GM12874 (cell line): ENCODE measurements at regions not wholly inside any gene's neighbourhood (a gene's known extent, or its start where the extent isn't known, plus 50 kb on each side); places are given as distances from the start of the nearest gene placed in this dataset.

ENCODE experiments used
- TF ChIP-seq, protein P1 (sequence below): IDR thresholded peaks from 2 replicates; pipeline ENCODE4 v1.5.1; 2011; ENCODE audit warnings: low read depth, mild to moderate bottlenecking, control low read depth, low read length, moderate library complexity; ENCODE audit not compliant: insufficient read depth

DNA sequence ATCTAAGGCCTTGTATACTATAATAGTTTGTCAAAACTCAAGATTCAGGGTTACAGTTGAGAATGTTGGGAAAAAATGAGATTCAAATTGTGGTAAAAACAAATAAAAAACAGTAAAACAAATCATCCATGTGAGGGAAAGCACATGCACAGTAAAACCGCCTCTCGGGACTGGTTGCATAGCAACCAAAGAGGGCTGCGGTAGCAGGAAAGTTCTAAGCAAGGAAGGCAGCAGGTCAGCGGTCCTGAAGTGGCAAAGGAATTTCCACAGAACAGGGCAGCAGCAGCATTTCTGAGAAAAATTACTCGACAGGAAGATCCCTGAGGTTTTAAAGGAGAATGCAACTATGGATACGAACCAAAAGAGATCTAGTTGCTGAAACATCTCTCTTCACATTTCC, 93.7 kb downstream of the DYNAP start:
- TF ChIP-seq, protein P1, sequence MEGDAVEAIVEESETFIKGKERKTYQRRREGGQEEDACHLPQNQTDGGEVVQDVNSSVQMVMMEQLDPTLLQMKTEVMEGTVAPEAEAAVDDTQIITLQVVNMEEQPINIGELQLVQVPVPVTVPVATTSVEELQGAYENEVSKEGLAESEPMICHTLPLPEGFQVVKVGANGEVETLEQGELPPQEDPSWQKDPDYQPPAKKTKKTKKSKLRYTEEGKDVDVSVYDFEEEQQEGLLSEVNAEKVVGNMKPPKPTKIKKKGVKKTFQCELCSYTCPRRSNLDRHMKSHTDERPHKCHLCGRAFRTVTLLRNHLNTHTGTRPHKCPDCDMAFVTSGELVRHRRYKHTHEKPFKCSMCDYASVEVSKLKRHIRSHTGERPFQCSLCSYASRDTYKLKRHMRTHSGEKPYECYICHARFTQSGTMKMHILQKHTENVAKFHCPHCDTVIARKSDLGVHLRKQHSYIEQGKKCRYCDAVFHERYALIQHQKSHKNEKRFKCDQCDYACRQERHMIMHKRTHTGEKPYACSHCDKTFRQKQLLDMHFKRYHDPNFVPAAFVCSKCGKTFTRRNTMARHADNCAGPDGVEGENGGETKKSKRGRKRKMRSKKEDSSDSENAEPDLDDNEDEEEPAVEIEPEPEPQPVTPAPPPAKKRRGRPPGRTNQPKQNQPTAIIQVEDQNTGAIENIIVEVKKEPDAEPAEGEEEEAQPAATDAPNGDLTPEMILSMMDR: no peak

DNA sequence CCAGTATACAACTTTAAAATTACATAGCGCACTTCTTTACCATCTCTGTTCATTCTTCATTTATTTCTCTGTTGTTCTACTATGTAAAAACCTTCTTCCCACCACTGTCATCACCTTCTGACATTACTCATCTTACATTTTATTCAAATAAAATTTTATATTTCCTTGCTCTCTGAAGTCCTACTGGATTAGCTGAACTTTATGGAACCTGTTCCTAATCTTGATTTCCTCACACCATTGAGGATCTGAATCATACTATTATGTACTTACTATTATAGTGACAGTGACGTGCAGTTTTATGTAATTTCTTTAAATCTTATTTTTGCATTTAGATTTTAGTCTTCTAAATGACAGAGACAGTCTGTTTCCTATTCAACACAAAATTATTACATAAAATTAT, 98.3 kb downstream of the DYNAP start:
- TF ChIP-seq, protein P1: no peak

DNA sequence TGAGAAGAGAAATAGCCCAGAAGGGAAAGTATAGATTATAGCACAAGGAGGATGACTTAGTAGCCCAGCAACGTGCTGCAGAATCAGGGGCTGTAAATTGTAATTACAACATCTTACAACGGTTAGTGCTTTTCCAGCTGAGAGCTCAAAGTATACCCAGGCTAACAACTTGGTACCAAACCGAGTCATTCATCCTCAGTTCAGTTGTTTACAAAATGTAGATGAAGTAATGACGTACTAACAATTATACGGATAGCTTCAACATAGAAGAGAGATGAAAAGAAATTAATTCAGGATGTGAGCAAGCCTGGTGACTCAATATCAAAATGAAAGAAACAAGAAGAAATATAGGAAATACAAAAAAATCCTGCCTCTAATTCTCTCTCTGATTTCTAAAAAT, 99.2 kb downstream of the DYNAP start:
- TF ChIP-seq, protein P1: no peak

DNA sequence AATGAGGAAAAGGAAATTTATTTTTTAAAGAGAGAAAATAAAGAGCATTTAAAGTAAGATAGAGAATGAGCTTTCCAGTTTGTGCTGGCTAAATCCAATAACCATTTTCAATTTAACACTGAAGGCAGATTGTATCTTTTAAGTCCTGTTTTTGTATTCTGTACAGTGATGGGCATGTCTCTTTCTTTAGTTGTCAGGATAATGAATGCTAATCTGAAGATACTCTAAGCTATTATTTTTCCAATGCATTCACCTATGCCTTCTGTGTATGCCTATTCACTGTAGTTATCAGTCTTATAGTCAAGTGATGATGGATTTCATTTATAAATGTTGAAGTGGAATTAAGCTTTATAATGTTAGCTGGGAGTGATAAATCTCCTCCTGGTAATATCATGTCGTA, 101.4 kb downstream of the DYNAP start:
- TF ChIP-seq, protein P1: no peak

DNA sequence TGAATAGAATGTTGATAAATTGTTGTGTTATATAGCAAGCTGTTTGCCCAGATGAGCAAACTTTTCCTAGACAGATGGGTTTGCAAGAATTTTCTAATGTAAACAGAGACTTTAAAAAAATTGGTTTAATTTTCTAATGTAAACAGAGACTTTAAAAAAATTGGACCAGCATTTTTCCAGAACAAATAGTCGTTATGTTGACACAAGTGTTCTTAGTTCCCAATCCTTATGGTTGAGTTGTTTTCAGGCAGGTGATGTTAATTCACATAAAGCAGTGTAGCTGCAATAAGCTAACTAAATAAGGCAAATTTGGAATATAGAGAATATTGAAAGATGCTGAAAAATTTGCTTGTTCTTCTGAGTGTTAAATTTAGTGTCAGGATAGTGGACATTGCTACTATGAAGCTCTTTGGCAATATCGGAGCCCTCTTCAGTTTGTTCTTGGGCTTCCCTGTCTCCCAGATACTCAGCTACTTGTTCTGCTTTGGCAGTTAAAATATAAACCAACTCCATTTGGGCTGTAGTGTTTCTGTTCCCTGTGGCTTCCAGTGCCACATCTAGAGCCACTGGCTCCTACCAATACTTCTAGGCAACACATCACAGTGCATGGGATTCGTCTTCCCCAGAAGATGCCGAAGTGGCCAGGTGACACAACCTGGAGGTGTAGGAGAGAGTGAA, 105.7 kb downstream of the DYNAP start:
- TF ChIP-seq, protein P1: no peak

DNA sequence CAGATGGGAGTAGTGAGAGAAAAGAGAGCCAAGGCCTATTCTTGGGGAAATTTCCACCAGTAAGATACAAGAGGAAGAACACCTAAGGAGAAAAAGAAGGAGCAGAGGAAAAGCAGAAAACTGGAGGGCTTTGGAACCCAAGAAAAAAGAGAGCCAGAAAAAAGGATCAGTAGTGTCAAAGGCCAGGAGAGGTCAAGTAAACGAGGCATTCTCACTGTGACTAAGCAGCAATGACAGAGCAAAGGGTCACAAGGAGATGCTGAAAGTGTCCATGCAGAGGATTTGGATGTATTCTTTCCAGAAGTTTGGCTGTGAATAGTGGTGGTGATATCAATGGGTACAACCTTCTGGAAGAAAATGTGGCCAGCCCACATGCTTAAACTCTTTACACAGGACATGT, 109.5 kb downstream of the DYNAP start:
- TF ChIP-seq, protein P1: no peak

DNA sequence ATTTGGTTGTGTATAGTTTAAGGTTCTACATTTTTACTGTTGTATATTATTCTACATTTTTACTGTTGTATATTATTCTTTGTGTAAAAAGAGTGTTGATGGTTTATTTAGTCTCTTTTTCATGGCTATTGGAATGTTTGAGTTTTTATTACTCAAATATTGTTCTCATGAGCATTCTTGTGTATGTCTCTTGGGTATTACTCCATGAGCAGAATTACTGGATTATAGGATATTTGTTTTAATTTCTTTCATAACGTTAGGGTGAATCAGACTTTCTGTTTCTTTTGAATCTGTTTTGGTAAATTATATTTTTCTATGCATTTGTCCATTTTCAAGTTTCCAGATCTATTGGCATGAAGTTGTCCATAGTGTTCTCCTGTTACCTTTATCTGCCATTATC, 111.6 kb downstream of the DYNAP start:
- TF ChIP-seq, protein P1: no peak
